HFFc6 (cell line): ENCODE measurements at regions not wholly inside any gene's neighbourhood (a gene's known extent, or its start where the extent isn't known, plus 50 kb on each side); places are given as distances from the start of the nearest gene placed in this dataset.
"Not testable (repeated sequence)": the region's sequence is repeated elsewhere in the genome, so short reads cannot be mapped to it uniquely, and the experiment has no call there.

Experiments
- DNase-seq: peaks from one replicate; pipeline ENCODE4 v3.0.0-alpha.2; 2018
- H3K27ac Mint-ChIP-seq: 2 replicates; pipeline ENCODE4 v1.8.0; 2020; ENCODE audit warnings: mild to moderate bottlenecking, mixed read lengths
- H3K27me3 Mint-ChIP-seq: 2 replicates; pipeline ENCODE4 v1.8.0; 2021; ENCODE audit warnings: mild to moderate bottlenecking, moderate library complexity, mixed read lengths; ENCODE audit not compliant: insufficient read depth
- H3K36me3 Mint-ChIP-seq: 2 replicates; pipeline ENCODE4 v1.8.0; 2021; ENCODE audit warnings: low read depth, mixed read lengths
- H3K4me1 Mint-ChIP-seq: 2 replicates; pipeline ENCODE4 v1.8.0; 2020; ENCODE audit warnings: low read depth, mixed read lengths
- H3K4me3 Mint-ChIP-seq: 2 replicates; pipeline ENCODE4 v1.8.0; 2020; ENCODE audit warnings: mild to moderate bottlenecking, moderate library complexity, mixed read lengths
- H3K9me3 Mint-ChIP-seq: 2 replicates; pipeline ENCODE4 v1.8.0; 2020; ENCODE audit warnings: mild to moderate bottlenecking, mixed read lengths
- CTCF ChIP-seq: fragments of 200-600 bp; sonication (generic); IDR thresholded peaks from 2 replicates; pipeline ENCODE4 v1.5.0; 2021; ENCODE audit warnings: antibody characterized with exemption, mild to moderate bottlenecking

- peaks cover 25% of the 10 kb centered on the region for H3K9me3 Mint-ChIP-seq
These were observed 294.0 kb upstream of the ETAA1 start for GRCh38 chr2:67103157-67103556.

GRCh38 chr2:67108231-67108630 is 288.9 kb upstream of the ETAA1 start:
- DNase-seq = no peak
- Mint-ChIP-seq H3K36me3 (peaks cover 18% of the 10 kb centered on the region), H3K4me3 (no peak overlapping the region), H3K27me3 (peaks cover 1% of the 10 kb centered on the region; the same call in 1 of the 2 replicates), H3K4me1 (no peaks in the 10 kb centered on the region), H3K27ac (no peak overlapping the region), H3K9me3 (peaks cover 20% of the 10 kb centered on the region)
- TF ChIP-seq CTCF = no peak

More at GRCh38 chr2:67103157-67103556, 294.0 kb upstream of the ETAA1 start:
- no peak overlapping the region for H3K27ac Mint-ChIP-seq
- no peaks in the 10 kb centered on the region for H3K4me1 Mint-ChIP-seq
- TF ChIP-seq CTCF = no peak
- peaks cover 18% of the 10 kb centered on the region for H3K36me3 Mint-ChIP-seq
- H3K27me3 Mint-ChIP-seq = no peaks in the 10 kb centered on the region
- no peak for DNase-seq
- no peak overlapping the region for H3K4me3 Mint-ChIP-seq

- DNase-seq = no peak
- H3K4me1 Mint-ChIP-seq = no peaks in the 10 kb centered on the region
- H3K27ac Mint-ChIP-seq = no peak overlapping the region
- no peaks in the 10 kb centered on the region for H3K36me3 Mint-ChIP-seq
- H3K4me3 Mint-ChIP-seq = no peak overlapping the region
- no peaks in the 10 kb centered on the region; the same call in none of the 2 replicates for H3K27me3 Mint-ChIP-seq
- no peak for TF ChIP-seq CTCF
- no peaks in the 10 kb centered on the region for H3K9me3 Mint-ChIP-seq
These were observed 272.6 kb upstream of the ETAA1 start for GRCh38 chr2:67124531-67124930.

- Mint-ChIP-seq H3K9me3 (no peaks in the 10 kb centered on the region), H3K27me3 (no peaks in the 10 kb centered on the region; the same call in 1 of the 2 replicates), H3K4me3 (no peak overlapping the region), H3K36me3 (no peaks in the 10 kb centered on the region), H3K4me1 (peaks cover 22% of the 10 kb centered on the region), H3K27ac (no peak overlapping the region)
- no peak for DNase-seq
- no peak for TF ChIP-seq CTCF
These were observed 266.4 kb upstream of the ETAA1 start for GRCh38 chr2:67130531-67131256.

- TF ChIP-seq CTCF = no peak
- Mint-ChIP-seq H3K4me1 (peaks cover 22% of the 10 kb centered on the region), H3K27me3 (no peaks in the 10 kb centered on the region; the same call in 1 of the 2 replicates), H3K36me3 (no peaks in the 10 kb centered on the region), H3K4me3 (no peak overlapping the region), H3K27ac (no peak overlapping the region), H3K9me3 (no peaks in the 10 kb centered on the region)
- DNase-seq = no peak
These were observed 265.9 kb upstream of the ETAA1 start for GRCh38 chr2:67131257-67131609.

- not testable (repeated sequence) for H3K27me3 Mint-ChIP-seq, H3K27ac Mint-ChIP-seq, DNase-seq, H3K4me3 Mint-ChIP-seq, H3K9me3 Mint-ChIP-seq, H3K36me3 Mint-ChIP-seq
- peaks cover 22% of the 10 kb centered on the region for H3K4me1 Mint-ChIP-seq
These were observed 264.6 kb upstream of the ETAA1 start for GRCh38 chr2:67132441-67132940.
